WERI-Rb-1 (cell line): ENCODE measurements at regions not wholly inside any gene's neighbourhood (a gene's known extent, or its start where the extent isn't known, plus 50 kb on each side); places are given as distances from the start of the nearest gene placed in this dataset.
"Not testable (repeated sequence)": the region's sequence is repeated elsewhere in the genome, so short reads cannot be mapped to it uniquely, and the experiment has no call there.

Source experiments
- DNase-seq: peaks from one replicate; pipeline ENCODE4 v3.0.0-alpha.2; 2020
- H3K27ac ChIP-seq: fragments of 250-450 bp; sonication (Bioruptor Pico); 2 replicates; pipeline ENCODE4 v1.5.1; 2020; ENCODE audit warnings: mild to moderate bottlenecking, moderate library complexity
- H3K27me3 ChIP-seq: fragments of 250-450 bp; sonication (Bioruptor Pico); 2 replicates; pipeline ENCODE4 v1.5.1; 2021; ENCODE audit warnings: mild to moderate bottlenecking, low read depth, moderate library complexity; ENCODE audit not compliant: insufficient read depth, severe bottlenecking
- H3K36me3 ChIP-seq: fragments of 250-450 bp; sonication (Bioruptor Pico); 2 replicates; pipeline ENCODE4 v1.5.1; 2020; ENCODE audit warnings: mild to moderate bottlenecking, moderate library complexity
- H3K4me3 ChIP-seq: 2 replicates; pipeline ENCODE4 v1.5.1; 2011; ENCODE audit warnings: low read depth, mild to moderate bottlenecking, control low read depth, low read length
- H3K9me3 ChIP-seq: fragments of 250-450 bp; sonication (Bioruptor Pico); 2 replicates; pipeline ENCODE4 v1.5.1; 2021; ENCODE audit warnings: mild to moderate bottlenecking, moderate library complexity; ENCODE audit not compliant: severe bottlenecking
- CTCF ChIP-seq: IDR thresholded peaks from 2 replicates; pipeline ENCODE4 v1.5.1; 2011; ENCODE audit warnings: low read depth, mild to moderate bottlenecking, control low read depth, inconsistent platforms, low read length

- no peak for DNase-seq
- H3K27ac ChIP-seq = no peak overlapping the region
Measured at GRCh38 chr1:244296447-244296846, 155.3 kb downstream of the ADSS2 start.

GRCh38 chr1:244297087-244297486 lies 154.6 kb downstream of the ADSS2 start:
- Histone ChIP-seq H3K4me3 (no peak overlapping the region), H3K36me3 (no peaks in the 10 kb centered on the region), H3K9me3 (no peaks in the 10 kb centered on the region), H3K27ac (no peak overlapping the region), H3K27me3 (no peaks in the 10 kb centered on the region)
- no peak for TF ChIP-seq CTCF
- DNase-seq = no peak

More at GRCh38 chr1:244296447-244296846, 155.3 kb downstream of the ADSS2 start:
- no peak overlapping the region for H3K4me3 ChIP-seq
- no peaks in the 10 kb centered on the region for H3K9me3 ChIP-seq
- no peak for TF ChIP-seq CTCF
- H3K27me3 ChIP-seq = no peaks in the 10 kb centered on the region
- H3K36me3 ChIP-seq = no peaks in the 10 kb centered on the region

- Histone ChIP-seq H3K27ac (no peak overlapping the region), H3K27me3 (no peaks in the 10 kb centered on the region), H3K9me3 (no peaks in the 10 kb centered on the region), H3K36me3 (no peaks in the 10 kb centered on the region), H3K4me3 (no peak overlapping the region)
- no peak for DNase-seq
- no peak for TF ChIP-seq CTCF
Measured at GRCh38 chr1:244297616-244298015, 154.1 kb downstream of the ADSS2 start.

GRCh38 chr1:244300029-244300375 lies 151.7 kb downstream of the ADSS2 start:
- H3K27ac ChIP-seq, H3K4me3 ChIP-seq, DNase-seq, H3K9me3 ChIP-seq, H3K27me3 ChIP-seq, H3K36me3 ChIP-seq: not testable (repeated sequence)

GRCh38 chr1:244301595-244302130 lies 150.0 kb downstream of the ADSS2 start:
- no peaks in the 10 kb centered on the region for H3K27me3 ChIP-seq
- H3K9me3 ChIP-seq = no peaks in the 10 kb centered on the region
- no peak overlapping the region for H3K27ac ChIP-seq
- H3K36me3 ChIP-seq = no peaks in the 10 kb centered on the region
- no peak for DNase-seq
- H3K4me3 ChIP-seq = no peak overlapping the region
- TF ChIP-seq CTCF = no peak

- H3K36me3 ChIP-seq = no peaks in the 10 kb centered on the region
- DNase-seq = no peak
- no peak for TF ChIP-seq CTCF
- H3K27ac ChIP-seq = no peak overlapping the region
- H3K9me3 ChIP-seq = peaks cover under 1% of the 10 kb centered on the region
- no peak overlapping the region for H3K4me3 ChIP-seq
- H3K27me3 ChIP-seq = no peaks in the 10 kb centered on the region
Measured at GRCh38 chr1:244302876-244303609, 148.7 kb downstream of the ADSS2 start.
